GM18907 (cell line): ENCODE measurements at regions not wholly inside any gene's neighbourhood (a gene's known extent, or its start where the extent isn't known, plus 50 kb on each side); places are given as distances from the start of the nearest gene placed in this dataset.
A peak's percentile ranks its signal among the peaks of the same experiment; 100 is the strongest.

Experiments
- ATAC-seq: cut with Tn5 transposase; IDR thresholded peaks from one replicate; pipeline ENCODE4 v1.9.1; 2021; ENCODE audit warnings: mild to moderate bottlenecking, moderate library complexity; ENCODE audit not compliant: unreplicated experiment

- no peak for ATAC-seq
Measured at GRCh38 chr10:28853195-28853594, 175.9 kb downstream of the BAMBI start.

- no peak for ATAC-seq
Measured at GRCh38 chr10:28857164-28857563, 179.8 kb downstream of the BAMBI start.

DNA sequence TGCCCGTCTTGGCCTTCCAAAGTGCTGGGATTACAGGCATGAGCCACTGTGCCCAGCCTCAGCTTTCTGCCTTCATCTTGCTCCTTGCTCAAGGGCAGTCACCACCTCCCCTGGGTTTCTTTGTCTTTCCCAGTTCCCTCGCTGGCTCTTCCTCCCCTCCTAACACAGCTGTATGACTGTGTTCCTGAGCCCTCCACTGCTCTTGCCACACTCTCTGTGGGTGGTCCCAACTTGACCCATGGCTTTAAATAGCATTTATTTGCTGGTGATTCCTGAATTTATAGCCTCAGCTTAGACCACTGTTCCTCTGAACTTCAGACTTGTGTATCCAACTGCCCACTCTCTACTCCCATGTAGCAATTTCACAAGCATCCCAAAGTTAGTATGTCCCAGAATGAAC, 181.3 kb downstream of the BAMBI start:
- ATAC-seq: no peak

DNA sequence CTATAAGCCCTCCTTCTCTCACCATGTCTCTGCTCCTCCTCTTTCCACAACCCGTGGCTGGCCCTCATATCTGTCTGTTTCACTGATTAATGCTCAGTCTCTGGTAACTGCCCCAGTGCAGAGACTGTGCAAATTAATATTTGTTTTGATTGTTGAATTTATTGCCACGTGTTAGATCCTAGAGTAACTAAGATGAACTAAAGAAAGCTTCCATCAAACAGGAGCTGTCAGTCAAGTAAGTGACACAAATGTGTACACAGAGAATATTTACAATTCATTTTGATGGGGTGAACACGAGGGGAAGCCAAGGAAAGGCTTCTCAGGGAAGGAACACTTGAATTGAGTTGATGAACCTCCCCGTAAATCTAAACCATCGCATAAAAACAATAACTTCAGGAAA, 182.5 kb downstream of the BAMBI start:
- ATAC-seq: no peak

DNA sequence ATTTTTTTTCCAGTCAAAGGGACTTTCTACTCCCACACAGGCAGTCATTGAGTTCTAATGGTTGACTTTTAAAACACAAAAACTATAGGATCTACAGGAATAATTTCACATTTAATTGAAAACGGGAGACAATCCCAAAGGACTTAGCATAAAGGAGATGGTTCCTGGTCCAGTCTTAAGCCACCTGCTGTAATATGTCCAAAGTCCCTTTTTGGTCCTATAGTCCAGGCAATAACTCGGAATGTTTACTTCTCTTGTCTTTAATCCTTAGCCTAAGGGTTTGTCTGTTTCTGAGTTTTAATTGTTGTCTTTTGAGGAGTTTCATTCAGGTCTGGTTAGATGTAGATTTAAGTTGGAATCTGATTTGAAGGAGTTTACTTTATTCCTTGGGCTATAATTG, 184.9 kb downstream of the BAMBI start:
- ATAC-seq: no peak

DNA sequence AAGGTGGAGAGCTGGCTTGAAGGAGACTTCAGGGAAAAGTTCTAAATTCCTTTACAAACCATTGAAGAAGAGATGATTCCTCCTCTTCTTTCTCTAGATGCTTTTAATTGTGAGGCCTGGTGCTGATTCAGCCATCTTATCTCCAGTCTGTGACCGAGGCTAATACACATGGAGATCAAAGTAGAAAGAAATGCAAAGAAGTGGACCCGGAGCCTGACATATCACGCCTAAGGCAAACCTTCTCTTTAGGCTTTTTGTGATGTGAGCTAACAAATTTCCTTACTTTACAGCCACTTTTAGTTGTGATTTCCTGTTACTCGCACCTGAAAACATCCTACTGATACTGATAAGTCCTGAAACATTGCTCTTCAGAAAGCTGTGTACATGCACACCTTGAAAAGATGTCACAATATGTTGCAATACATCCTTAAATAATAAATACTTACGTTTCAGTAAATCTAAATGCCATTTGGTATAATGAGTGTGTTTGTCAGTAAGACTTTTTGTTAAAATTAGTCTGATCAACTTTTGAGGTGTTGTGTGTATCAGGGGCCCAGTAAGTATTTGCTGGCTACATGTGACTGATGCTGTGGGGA, 192.4 kb downstream of the BAMBI start:
- ATAC-seq: no peak

DNA sequence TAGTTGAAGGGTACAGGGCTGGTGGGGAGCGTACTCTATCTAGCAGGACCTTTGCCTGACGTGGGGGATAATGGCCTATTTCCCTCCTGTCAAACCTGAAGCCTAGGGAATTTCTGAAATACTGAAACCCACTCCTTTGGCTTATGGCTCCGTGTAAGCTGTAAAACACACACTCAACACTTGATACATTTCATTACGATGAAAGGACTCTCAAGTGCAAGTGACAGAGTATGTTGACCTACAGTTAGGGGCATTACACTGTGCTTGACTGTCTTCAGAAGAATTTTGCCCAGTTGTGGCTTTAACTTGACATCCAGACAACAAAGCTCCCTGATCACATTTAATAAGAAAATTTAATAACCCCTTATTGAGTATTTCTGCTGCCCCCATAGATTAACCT, 194.3 kb downstream of the BAMBI start:
- ATAC-seq: no peak

DNA sequence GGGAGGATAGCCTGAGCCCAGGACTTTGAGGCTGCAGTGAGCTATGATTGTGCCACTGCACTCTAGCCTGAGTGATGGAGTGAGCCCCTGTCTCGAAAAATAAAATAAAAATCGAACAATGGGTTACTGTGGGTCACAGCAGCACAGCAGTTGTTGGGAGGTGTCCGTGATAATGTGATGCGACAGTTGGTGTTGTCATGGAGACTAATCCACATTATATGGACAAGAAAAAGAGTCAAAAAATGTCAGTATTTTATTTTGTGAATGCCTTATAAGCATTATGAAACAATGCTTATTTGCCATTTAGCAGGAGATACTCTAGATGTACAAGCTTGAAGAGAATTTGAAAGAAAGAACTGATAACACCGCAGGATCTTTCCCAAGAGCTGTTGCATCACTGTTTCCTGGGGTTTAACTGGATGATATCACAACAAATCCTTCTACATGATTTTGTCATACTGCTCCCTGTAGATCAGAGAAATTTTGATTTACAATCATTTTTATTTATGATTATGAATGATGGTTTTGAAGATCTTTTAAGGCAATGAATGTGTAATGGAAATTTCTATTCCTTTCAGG, 195.4 kb downstream of the BAMBI start:
- ATAC-seq: no peak

- peak; percentile 86 for ATAC-seq
Measured at GRCh38 chr10:28873540-28873939, 196.2 kb downstream of the BAMBI start.

DNA sequence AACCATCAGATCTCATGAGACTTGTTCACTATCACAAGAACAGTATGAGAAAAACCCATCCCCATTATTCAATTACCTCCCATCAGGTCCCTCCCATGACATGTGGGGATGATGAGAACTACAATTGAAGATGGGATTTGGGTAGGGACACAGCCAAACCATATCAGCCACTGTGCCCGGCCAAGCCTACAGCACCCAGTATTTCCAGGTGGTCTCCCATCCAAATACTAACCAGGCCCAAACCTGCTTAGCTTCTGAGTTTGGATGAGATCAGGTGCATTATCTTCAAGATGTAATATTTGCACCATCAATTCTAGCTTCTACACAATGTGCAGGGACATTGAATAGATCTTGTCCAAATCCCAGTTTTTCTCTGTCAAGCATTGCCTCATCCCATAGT, 196.9 kb downstream of the BAMBI start:
- ATAC-seq: no peak

DNA sequence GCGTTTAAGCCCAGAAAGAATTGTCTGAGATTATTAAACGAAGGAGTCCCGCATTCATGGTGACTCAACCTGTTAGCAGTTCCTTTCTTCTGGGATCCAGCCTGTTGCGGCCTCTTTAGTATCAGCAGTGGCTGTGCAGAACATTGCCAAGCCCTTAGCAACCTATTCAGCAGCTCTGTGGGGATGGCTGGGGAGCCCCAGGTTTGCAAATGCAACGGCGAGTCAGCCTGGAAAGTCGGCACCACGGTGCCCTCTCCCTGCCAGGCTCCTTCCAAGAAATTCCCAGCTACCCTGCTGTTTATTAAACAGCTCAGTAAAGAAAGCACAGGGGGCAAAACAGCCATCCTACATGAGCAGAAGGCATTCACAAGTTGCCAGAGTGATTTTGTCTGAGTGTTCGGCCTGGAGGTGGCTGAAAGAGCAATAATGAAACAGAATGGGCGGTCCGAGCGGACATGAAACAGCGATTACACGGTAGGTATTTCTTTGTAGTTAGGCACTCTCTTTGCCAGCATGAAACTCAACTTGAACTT, 198.3 kb downstream of the BAMBI start:
- ATAC-seq: no peak

DNA sequence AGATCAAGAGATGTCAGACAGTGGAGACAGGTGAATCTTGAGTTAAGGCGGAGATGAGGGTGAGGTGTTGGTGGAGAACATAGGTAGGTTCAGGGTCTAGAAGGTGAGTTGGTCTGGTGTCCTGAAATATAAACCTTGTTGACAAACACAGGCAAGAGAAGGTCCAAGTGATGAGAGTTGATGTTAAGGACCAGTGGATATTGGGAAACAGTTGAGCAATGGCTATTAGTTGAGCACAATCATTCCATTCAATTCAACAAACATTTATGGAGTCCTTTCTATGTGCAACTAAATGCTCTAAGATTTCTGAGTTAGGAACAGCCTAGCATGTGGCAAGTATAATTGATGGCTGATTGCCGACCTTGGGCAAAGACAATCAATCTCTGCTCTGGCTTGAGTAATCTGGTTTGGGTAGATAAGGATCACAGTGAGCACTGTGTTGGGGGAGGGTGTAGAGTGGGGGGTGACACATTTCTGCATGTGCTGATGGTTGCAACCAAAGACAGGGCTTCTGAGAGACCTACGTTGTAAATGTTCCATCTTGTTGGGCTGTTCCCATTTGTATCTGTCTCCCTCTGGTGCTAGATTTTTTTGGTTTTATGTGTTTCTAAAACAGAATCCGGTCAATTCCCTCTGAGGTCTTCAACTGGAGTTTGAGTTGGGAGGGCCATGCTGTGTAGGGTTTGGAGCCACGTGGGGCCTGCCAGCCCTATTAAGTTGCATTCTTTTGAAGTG, 201.1 kb downstream of the BAMBI start:
- ATAC-seq: no peak

DNA sequence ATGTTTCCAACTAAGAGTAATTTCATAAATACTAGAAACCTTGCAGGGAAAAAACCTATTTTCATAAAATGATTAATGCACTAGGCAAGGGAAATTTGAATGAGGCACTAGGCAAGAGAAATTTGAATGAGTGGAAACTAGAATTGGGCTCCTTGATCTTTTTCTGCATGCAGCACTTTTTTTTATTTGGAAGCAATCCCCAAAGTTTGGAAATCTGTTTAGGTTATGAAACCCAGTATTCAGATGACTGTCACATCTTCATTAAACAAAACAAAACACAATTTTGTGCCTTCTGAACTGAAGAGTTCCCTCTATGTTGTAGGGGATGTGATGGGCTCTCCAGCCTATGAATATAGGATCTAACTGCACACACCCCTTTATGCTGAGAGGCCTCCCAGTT, 201.9 kb downstream of the BAMBI start:
- no peak for ATAC-seq

DNA sequence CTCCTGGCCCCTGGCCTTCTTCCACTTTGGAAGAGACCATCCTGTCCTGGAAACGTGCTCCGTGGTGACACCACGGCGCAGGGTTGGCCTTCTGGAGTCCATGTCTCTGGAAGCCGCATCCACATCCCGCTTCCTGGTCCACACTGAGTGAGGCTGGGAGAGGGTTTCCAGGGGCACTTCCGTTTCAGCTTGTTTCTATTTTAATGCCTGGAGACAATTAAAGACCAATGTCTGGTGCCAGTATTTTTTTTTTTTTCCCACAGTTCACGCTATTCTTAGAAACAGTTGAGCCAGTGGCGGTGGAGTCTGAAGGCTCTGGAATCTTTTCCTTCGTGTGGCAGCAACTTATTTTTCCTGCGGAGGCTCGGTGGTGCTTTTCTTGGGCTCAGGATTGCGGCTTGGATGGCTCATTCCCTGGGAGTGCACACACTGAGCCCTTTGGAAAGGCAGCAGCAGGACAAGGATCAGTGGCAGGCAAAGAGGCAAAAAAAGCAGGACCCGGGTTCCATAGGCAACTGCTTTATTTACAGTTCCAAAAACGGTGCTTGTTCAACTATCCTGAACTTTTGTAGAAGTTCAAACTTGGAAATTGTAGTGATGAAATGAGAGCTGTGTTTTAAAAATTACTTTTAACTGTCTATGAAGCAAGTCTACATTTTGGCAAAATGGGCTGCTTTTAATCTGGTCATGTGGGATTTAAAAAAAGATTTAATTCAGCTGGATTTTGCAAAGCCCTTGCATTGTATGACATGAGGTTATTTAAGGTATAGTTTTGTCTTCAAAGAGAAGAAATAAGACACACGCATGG, 202.8 kb downstream of the BAMBI start:
- no peak for ATAC-seq

GRCh38 chr10:28880683-28880950, 203.3 kb downstream of the BAMBI start:
- ATAC-seq: no peak

GRCh38 chr10:28881171-28881882, 204.0 kb downstream of the BAMBI start:
- no peak for ATAC-seq

GRCh38 chr10:28883741-28884423, 206.6 kb downstream of the BAMBI start:
- ATAC-seq: no peak

GRCh38 chr10:28890121-28890950, 213.0 kb downstream of the BAMBI start:
- ATAC-seq: no peak

DNA sequence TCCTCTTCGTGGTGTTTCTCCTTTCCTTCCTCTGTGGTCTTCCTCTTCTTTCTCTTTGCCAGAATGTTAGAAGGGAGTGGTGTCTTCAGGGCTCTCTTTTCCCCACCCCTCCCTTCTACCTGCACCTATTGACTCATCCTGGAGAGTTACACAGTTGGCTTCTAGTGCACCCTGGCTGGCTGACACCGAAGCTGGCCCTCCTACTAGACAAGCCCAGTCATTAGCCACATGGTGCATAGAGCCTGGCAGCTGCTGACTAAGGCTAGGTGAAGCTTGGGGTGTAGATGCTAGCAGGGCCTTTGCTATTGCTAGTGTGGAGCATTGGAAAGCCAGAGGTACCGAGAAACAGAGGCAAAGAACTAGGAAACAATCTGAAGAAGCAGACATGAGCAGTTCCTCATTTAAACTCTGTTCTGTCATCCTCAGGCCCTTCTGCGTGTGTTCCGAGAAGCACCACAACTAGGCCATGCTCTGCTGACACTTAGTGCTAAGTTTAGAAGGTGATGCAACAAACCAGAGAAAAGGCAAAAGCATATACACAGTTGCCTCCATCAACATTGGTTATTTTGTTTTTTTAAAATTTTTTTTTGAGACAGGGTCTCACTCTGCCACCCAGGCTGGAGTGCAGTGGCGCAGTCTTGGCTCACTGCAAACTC, 213.9 kb downstream of the BAMBI start:
- ATAC-seq: no peak
